SK-N-SH treated with all-trans-retinoic acid at 6 μM for 48 hours (cell line): ENCODE measurements at regions not wholly inside any gene's neighbourhood (a gene's known extent, or its start where the extent isn't known, plus 50 kb on each side); places are given as distances from the start of the nearest gene placed in this dataset.

ENCODE experiments used
- ATAC-seq: fragments of 200-7000 bp; cut with Tn5 transposase; 3 replicates; pipeline ENCODE4 v1.9.1; 2020; ENCODE audit warnings: mild to moderate bottlenecking, moderate library complexity
- ARNTL ChIP-seq: fragments of 450-650 bp; formaldehyde crosslinking; IDR thresholded peaks from 2 replicates; pipeline ENCODE4 v1.5.0; 2020; ENCODE audit warnings: low read depth, mild to moderate bottlenecking, moderate library complexity, borderline replicate concordance
- BACH2 ChIP-seq: fragments of 250-450 bp; sonication (Bioruptor Pico); IDR thresholded peaks from 2 replicates; pipeline ENCODE4 v1.9.0; 2021; ENCODE audit warnings: mild to moderate bottlenecking, borderline replicate concordance
- CSDC2 ChIP-seq: fragments of 250-450 bp; sonication (Bioruptor Pico); IDR thresholded peaks from 2 replicates; pipeline ENCODE4 v1.5.0; 2020; ENCODE audit warnings: mild to moderate bottlenecking, moderate library complexity
- GLIS3 ChIP-seq: fragments of 250-450 bp; sonication (Bioruptor Pico); IDR thresholded peaks from 2 replicates; pipeline ENCODE4 v1.5.0; 2020; ENCODE audit warnings: mild to moderate bottlenecking, moderate library complexity
- OSR1 ChIP-seq: fragments of 250-450 bp; sonication (Bioruptor Pico); IDR thresholded peaks from 2 replicates; pipeline ENCODE4 v1.8.0; 2022; ENCODE audit warnings: moderate library complexity, mild to moderate bottlenecking, inconsistent platforms
- PATZ1 ChIP-seq: fragments of 250-450 bp; sonication (Bioruptor Pico); IDR thresholded peaks from 2 replicates; pipeline ENCODE4 v1.8.0; 2020; ENCODE audit warnings: mild to moderate bottlenecking, moderate library complexity, borderline replicate concordance
- POU6F1 ChIP-seq: fragments of 250-450 bp; sonication (Bioruptor Pico); IDR thresholded peaks from 2 replicates; pipeline ENCODE4 v1.8.0; 2021; ENCODE audit warnings: low read depth, mild to moderate bottlenecking, moderate library complexity, borderline replicate concordance
- PPARA ChIP-seq: fragments of 250-450 bp; sonication (Bioruptor Pico); IDR thresholded peaks from 2 replicates; pipeline ENCODE4 v1.5.0; 2020; ENCODE audit warnings: mild to moderate bottlenecking, borderline replicate concordance
- RARB ChIP-seq: fragments of 250-450 bp; sonication (Bioruptor Pico); IDR thresholded peaks from 2 replicates; pipeline ENCODE4 v1.8.0; 2021; ENCODE audit warnings: mild to moderate bottlenecking, moderate library complexity
- SNAI2 ChIP-seq: fragments of 250-450 bp; sonication (Bioruptor Pico); IDR thresholded peaks from 2 replicates; pipeline ENCODE4 v1.5.0; 2020; ENCODE audit warnings: mild to moderate bottlenecking, moderate library complexity
- TCF4 ChIP-seq: fragments of 250-450 bp; sonication (Bioruptor Pico); IDR thresholded peaks from 2 replicates; pipeline ENCODE4 v1.8.0; 2021; ENCODE audit warnings: mild to moderate bottlenecking, moderate library complexity, borderline replicate concordance
- TSHZ2 ChIP-seq: fragments of 250-450 bp; sonication (Bioruptor Pico); IDR thresholded peaks from 2 replicates; pipeline ENCODE4 v1.5.0; 2020; ENCODE audit warnings: mild to moderate bottlenecking, moderate library complexity
- ZC3H10 ChIP-seq: fragments of 250-450 bp; sonication (Bioruptor Pico); IDR thresholded peaks from 2 replicates; pipeline ENCODE4 v1.5.1; 2021; ENCODE audit warnings: mild to moderate bottlenecking, moderate library complexity
- ZFP3 ChIP-seq: fragments of 250-450 bp; sonication (Bioruptor Pico); IDR thresholded peaks from 2 replicates; pipeline ENCODE4 v1.5.0; 2020; ENCODE audit warnings: mild to moderate bottlenecking, moderate library complexity
- ZFP30 ChIP-seq: fragments of 450-650 bp; formaldehyde crosslinking; IDR thresholded peaks from 2 replicates; pipeline ENCODE4 v1.5.0; 2022; ENCODE audit warnings: mild to moderate bottlenecking, moderate library complexity
- ZNF70 ChIP-seq: fragments of 450-650 bp; formaldehyde crosslinking; IDR thresholded peaks from 2 replicates; pipeline ENCODE4 v1.5.0; 2020; ENCODE audit warnings: mild to moderate bottlenecking, moderate library complexity
- ZNF8 ChIP-seq: fragments of 450-650 bp; formaldehyde crosslinking; IDR thresholded peaks from 2 replicates; pipeline ENCODE4 v1.5.0; 2020; ENCODE audit warnings: mild to moderate bottlenecking, moderate library complexity
- TF ChIP-seq, protein P1 (sequence below): fragments of 250-450 bp; sonication (Bioruptor Pico); IDR thresholded peaks from 2 replicates; pipeline ENCODE4 v1.5.1; 2020; ENCODE audit warnings: low read depth, mild to moderate bottlenecking, moderate library complexity

DNA sequence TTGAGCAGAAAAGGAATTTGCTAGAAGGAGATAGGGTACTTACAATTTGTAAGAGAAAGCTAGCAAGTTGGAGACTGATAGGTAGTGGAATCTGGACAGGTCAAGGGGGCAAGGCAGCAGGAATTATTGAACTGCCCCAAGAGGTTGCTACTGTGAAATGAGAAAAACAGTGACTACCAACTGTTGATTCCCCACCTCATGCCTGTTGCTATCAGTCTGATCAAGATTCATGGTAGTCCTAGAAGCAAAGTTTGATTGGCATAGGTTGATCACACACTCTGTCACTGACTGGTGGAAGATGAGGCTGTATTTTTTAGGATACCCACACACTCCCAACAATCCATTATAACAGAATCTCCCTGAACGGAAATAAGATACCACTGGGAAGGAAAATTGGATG lies 89.4 kb upstream of the IGF1 start:
- TF ChIP-seq ARNTL (no peak), ZFP30 (CRISPR knock-in tag) (no peak), TCF4 (no peak), GLIS3 (no peak), ZFP3 (CRISPR knock-in tag) (no peak)
- ATAC-seq, result no peak

DNA sequence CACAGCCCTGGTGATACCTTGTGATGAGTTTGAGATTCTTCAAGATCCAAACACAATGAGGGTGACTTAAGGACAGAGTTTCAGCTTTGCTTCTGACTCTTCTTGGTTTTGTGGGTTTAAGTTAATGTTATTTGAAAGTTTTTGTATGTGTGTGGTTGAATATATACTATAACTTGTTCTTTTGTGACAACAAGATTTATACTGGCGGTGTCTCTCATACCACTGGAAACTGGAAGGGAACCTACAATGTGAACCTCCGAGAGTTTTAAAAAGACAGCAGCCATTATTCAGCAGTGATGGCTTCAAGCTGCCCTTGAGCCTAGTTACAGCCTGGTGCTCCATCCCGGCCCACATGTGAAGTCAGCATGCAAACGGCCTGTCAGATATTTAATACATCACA lies 87.9 kb upstream of the IGF1 start:
- peak; percentile 19; the same call in 2 of the 3 replicates for ATAC-seq

DNA sequence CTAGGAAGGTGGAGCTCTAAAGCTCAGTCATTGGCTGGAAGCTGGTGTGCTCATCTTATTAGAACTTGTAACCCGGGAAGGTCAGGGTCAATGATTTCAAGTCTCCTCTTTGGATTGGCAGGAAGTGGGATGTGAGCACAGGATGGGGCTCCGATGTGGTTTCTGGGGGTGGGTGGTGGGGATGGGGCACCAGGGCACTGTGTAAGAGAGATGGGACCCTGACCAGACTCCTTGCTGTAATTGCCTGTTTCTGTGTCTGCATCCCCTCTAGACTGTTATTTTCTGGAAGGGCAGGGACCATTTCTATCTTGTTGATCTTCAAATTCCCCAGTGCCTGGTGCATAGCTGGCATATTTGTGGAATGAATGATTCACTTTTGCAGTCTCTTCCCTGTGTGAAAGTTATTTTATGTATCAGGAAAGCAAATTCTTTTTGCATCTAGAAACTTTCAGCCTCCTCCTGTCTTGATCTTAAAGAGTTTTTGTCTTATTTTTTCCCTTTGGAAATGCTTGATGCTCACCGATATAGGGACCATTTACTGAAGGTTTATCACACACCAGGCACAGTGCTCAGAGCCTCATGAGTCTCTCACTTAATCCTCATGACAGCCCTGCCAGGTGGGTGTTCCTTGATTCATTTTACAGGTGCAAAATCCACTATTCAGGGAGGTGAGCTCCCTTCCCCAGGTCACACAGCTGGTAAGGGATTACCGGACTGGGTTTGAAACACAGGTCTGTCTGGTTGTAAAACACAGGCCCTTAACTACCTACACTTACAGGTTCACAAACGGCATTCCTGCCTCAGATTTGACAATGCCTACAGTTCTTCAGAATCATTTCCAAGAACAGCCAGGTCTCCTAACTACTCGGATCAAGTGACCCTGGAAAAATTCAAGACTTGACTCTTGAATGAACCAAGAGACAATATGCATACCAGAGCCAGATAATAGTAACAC lies 86.9 kb upstream of the IGF1 start:
- ATAC-seq, result peak; percentile 95
- TF ChIP-seq TSHZ2 (CRISPR knock-in tag) (no peak), OSR1 (CRISPR knock-in tag) (no peak), CSDC2 (peak; percentile 74; the same call in 1 of the 2 replicates), ZNF70 (CRISPR knock-in tag) (no peak), PATZ1 (CRISPR knock-in tag) (0 out of 2 replicates have a peak, but pooled peaks have one; percentile 41)

More for the DNA sequence above, 87.9 kb upstream of the IGF1 start:
- no peak for TF ChIP-seq ZFP3 (CRISPR knock-in tag)
- no peak for TF ChIP-seq BACH2 (CRISPR knock-in tag)
- no peak for TF ChIP-seq RARB (CRISPR knock-in tag)
- TF ChIP-seq SNAI2 (CRISPR knock-in tag), result no peak
- no peak for TF ChIP-seq POU6F1 (CRISPR knock-in tag)
- TF ChIP-seq PATZ1 (CRISPR knock-in tag), result no peak
- no peak for TF ChIP-seq CSDC2
- TF ChIP-seq ZC3H10, result no peak
- TF ChIP-seq ZNF8 (CRISPR knock-in tag), result no peak
- TF ChIP-seq TCF4, result no peak
- no peak for TF ChIP-seq ZNF70 (CRISPR knock-in tag)
- no peak for TF ChIP-seq PPARA (CRISPR knock-in tag)
- TF ChIP-seq, protein P1, sequence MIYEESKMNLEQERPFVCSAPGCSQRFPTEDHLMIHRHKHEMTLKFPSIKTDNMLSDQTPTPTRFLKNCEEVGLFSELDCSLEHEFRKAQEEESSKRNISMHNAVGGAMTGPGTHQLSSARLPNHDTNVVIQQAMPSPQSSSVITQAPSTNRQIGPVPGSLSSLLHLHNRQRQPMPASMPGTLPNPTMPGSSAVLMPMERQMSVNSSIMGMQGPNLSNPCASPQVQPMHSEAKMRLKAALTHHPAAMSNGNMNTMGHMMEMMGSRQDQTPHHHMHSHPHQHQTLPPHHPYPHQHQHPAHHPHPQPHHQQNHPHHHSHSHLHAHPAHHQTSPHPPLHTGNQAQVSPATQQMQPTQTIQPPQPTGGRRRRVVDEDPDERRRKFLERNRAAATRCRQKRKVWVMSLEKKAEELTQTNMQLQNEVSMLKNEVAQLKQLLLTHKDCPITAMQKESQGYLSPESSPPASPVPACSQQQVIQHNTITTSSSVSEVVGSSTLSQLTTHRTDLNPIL (CRISPR knock-in tag), result no peak
- no peak for TF ChIP-seq TSHZ2 (CRISPR knock-in tag)
